ENCODE measurements at regions not wholly inside any gene's neighbourhood (a gene's known extent, or its start where the extent isn't known, plus 50 kb on each side); places are given as distances from the start of the nearest gene placed in this dataset.

- H3K9me2 ChIP-seq (ENCODE audit: insufficient read depth): no peaks in the 10 kb centered on the region
- H4K20me1 ChIP-seq (ENCODE audit: insufficient read depth): no peaks in the 10 kb centered on the region
- no peak overlapping the region for H3K4me2 ChIP-seq (ENCODE audit: unreplicated experiment)
- TF ChIP-seq EZH2 (IDR thresholded peaks at IDR 0.05; ENCODE audit: insufficient read depth, poor library complexity, severe bottlenecking): no peak
- no peak for TF ChIP-seq EZH2phosphoT487 (IDR thresholded peaks at IDR 0.05; ENCODE audit: insufficient read depth, low read depth)
- H3K9ac ChIP-seq: no peak overlapping the region
- no peaks in the 10 kb centered on the region for H3K27me3 ChIP-seq (replicated peaks; ENCODE audit: insufficient read depth)
- no peaks in the 10 kb centered on the region for H3K79me2 ChIP-seq (ENCODE audit: insufficient read depth)
- H3K27ac ChIP-seq: no peak overlapping the region
- 37 to 44% methylated on average over 5 of the region's 5 CpGs for WGBS, 2 experiments (ENCODE audit: low coverage in 1 of 2, low lambda C conversion rate in 2 of 2, missing lambda C conversion rate in 2 of 2)
- no peaks in the 10 kb centered on the region for H3F3A ChIP-seq (ENCODE audit: insufficient read depth)
- H3K4me3 ChIP-seq: no peak overlapping the region
- H3K36me3 ChIP-seq (ENCODE audit: low read depth): no peaks in the 10 kb centered on the region
- no peak for DNase-seq
- in situ Hi-C loops (cut with MboI): no loop called here
- H3K9me3 ChIP-seq (ENCODE audit: low read depth): no peaks in the 10 kb centered on the region
- no peak overlapping the region for H2AFZ ChIP-seq
- H3K4me1 ChIP-seq (ENCODE audit: insufficient read depth): no peaks in the 10 kb centered on the region
Observed at GRCh38 chr3:853489-853888, 239.3 kb upstream of the CNTN6 start.

DNA sequence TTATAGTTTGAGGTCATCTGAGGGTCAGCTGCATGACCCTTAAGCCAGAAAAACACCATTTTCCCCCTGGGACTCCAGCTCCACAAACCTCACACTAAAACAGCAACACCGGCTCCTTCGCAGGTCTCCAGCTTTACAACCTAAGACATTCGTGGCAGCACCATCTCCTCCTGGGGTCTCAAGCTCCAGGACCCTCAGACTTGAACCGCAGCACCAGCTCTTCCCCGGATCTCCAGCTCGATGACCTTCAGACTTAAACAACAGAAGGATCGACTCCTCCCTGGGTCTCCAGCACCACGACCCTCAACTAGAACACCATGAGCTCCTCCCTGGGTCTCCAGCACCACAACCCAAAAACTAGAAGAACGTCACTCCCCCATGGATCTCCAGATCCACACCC is 233.7 kb upstream of the CNTN6 start:
- no peaks in the 10 kb centered on the region for H4K20me1 ChIP-seq (ENCODE audit: insufficient read depth)
- H2AFZ ChIP-seq: no peak overlapping the region
- no peak overlapping the region for H3K9ac ChIP-seq
- no peak for DNase-seq
- no peaks in the 10 kb centered on the region for H3K36me3 ChIP-seq (ENCODE audit: low read depth)
- H3K9me2 ChIP-seq (ENCODE audit: insufficient read depth): no peaks in the 10 kb centered on the region
- no peak overlapping the region for H3K4me2 ChIP-seq (ENCODE audit: unreplicated experiment)
- no peaks in the 10 kb centered on the region for H3K9me3 ChIP-seq (ENCODE audit: low read depth)
- no peak overlapping the region for H3K4me3 ChIP-seq
- no peak overlapping the region for H3K27ac ChIP-seq
- H3K4me1 ChIP-seq (ENCODE audit: insufficient read depth): no peaks in the 10 kb centered on the region
- H3K79me2 ChIP-seq (ENCODE audit: insufficient read depth): no peaks in the 10 kb centered on the region
- TF ChIP-seq EZH2phosphoT487 (IDR thresholded peaks at IDR 0.05; ENCODE audit: insufficient read depth, low read depth) (no peak), EZH2 (IDR thresholded peaks at IDR 0.05; ENCODE audit: insufficient read depth, poor library complexity, severe bottlenecking) (no peak)
- no peaks in the 10 kb centered on the region for H3F3A ChIP-seq (ENCODE audit: insufficient read depth)
- H3K27me3 ChIP-seq (replicated peaks; ENCODE audit: insufficient read depth): no peaks in the 10 kb centered on the region
- WGBS, 2 experiments (ENCODE audit: low coverage in 1 of 2, low lambda C conversion rate in 2 of 2, missing lambda C conversion rate in 2 of 2): 46 to 61% methylated on average over 9 of the region's 9 CpGs
- in situ Hi-C loops (cut with MboI): no loop called here

GRCh38 chr3:861721-862120 is 231.1 kb upstream of the CNTN6 start:
- 29 to 47% methylated on average over 2 of the region's 2 CpGs for WGBS, 2 experiments (ENCODE audit: low coverage in 1 of 2, low lambda C conversion rate in 2 of 2, missing lambda C conversion rate in 2 of 2)

GRCh38 chr3:869269-869668 is 223.6 kb upstream of the CNTN6 start:
- no peak overlapping the region for H3K4me2 ChIP-seq (ENCODE audit: unreplicated experiment)
- no peaks in the 10 kb centered on the region for H3K9me2 ChIP-seq (ENCODE audit: insufficient read depth)
- H3K79me2 ChIP-seq (ENCODE audit: insufficient read depth): no peaks in the 10 kb centered on the region
- TF ChIP-seq EZH2 (IDR thresholded peaks at IDR 0.05; ENCODE audit: insufficient read depth, poor library complexity, severe bottlenecking) (no peak), EZH2phosphoT487 (IDR thresholded peaks at IDR 0.05; ENCODE audit: insufficient read depth, low read depth) (no peak)
- no peak overlapping the region for H3K4me3 ChIP-seq
- no peak for DNase-seq
- no peak overlapping the region for H3K27ac ChIP-seq
- no peaks in the 10 kb centered on the region for H4K20me1 ChIP-seq (ENCODE audit: insufficient read depth)
- in situ Hi-C loops (cut with MboI): no loop called here
- H3K9me3 ChIP-seq (ENCODE audit: low read depth): no peaks in the 10 kb centered on the region
- no peak overlapping the region for H2AFZ ChIP-seq
- no peak overlapping the region for H3K9ac ChIP-seq
- H3F3A ChIP-seq (ENCODE audit: insufficient read depth): no peaks in the 10 kb centered on the region
- H3K4me1 ChIP-seq (ENCODE audit: insufficient read depth): no peaks in the 10 kb centered on the region
- H3K36me3 ChIP-seq (ENCODE audit: low read depth): no peaks in the 10 kb centered on the region
- 8 to 14% methylated on average over 1 of the region's 1 CpG for WGBS, 2 experiments (ENCODE audit: low coverage in 1 of 2, low lambda C conversion rate in 2 of 2, missing lambda C conversion rate in 2 of 2)
- no peaks in the 10 kb centered on the region for H3K27me3 ChIP-seq (replicated peaks; ENCODE audit: insufficient read depth)

More at GRCh38 chr3:861721-862120, 231.1 kb upstream of the CNTN6 start:
- no peaks in the 10 kb centered on the region for H3K79me2 ChIP-seq (ENCODE audit: insufficient read depth)
- in situ Hi-C loops (cut with MboI): no loop called here
- H2AFZ ChIP-seq: no peak overlapping the region
- no peak for DNase-seq
- no peaks in the 10 kb centered on the region for H3K9me3 ChIP-seq (ENCODE audit: low read depth)
- H3K4me3 ChIP-seq: no peak overlapping the region
- no peaks in the 10 kb centered on the region for H4K20me1 ChIP-seq (ENCODE audit: insufficient read depth)
- H3K27me3 ChIP-seq (replicated peaks; ENCODE audit: insufficient read depth): no peaks in the 10 kb centered on the region
- no peak for TF ChIP-seq EZH2phosphoT487 (IDR thresholded peaks at IDR 0.05; ENCODE audit: insufficient read depth, low read depth)
- TF ChIP-seq EZH2 (IDR thresholded peaks at IDR 0.05; ENCODE audit: insufficient read depth, poor library complexity, severe bottlenecking): no peak
- no peaks in the 10 kb centered on the region for H3K4me1 ChIP-seq (ENCODE audit: insufficient read depth)
- H3K9ac ChIP-seq: no peak overlapping the region
- H3F3A ChIP-seq (ENCODE audit: insufficient read depth): no peaks in the 10 kb centered on the region
- no peaks in the 10 kb centered on the region for H3K9me2 ChIP-seq (ENCODE audit: insufficient read depth)
- H3K4me2 ChIP-seq (ENCODE audit: unreplicated experiment): no peak overlapping the region
- no peaks in the 10 kb centered on the region for H3K36me3 ChIP-seq (ENCODE audit: low read depth)
- H3K27ac ChIP-seq: no peak overlapping the region

- TF ChIP-seq EZH2 (IDR thresholded peaks at IDR 0.05; ENCODE audit: insufficient read depth, poor library complexity, severe bottlenecking) (no peak), EZH2phosphoT487 (IDR thresholded peaks at IDR 0.05; ENCODE audit: insufficient read depth, low read depth) (no peak)
- Histone ChIP-seq H3K9me2 (ENCODE audit: insufficient read depth) (no peaks in the 10 kb centered on the region), H3K27me3 (replicated peaks; ENCODE audit: insufficient read depth) (no peaks in the 10 kb centered on the region), H3F3A (ENCODE audit: insufficient read depth) (no peaks in the 10 kb centered on the region), H2AFZ (no peak overlapping the region), H3K79me2 (ENCODE audit: insufficient read depth) (no peaks in the 10 kb centered on the region), H4K20me1 (ENCODE audit: insufficient read depth) (no peaks in the 10 kb centered on the region), H3K4me2 (ENCODE audit: unreplicated experiment) (no peak overlapping the region), H3K27ac (no peak overlapping the region), H3K9me3 (ENCODE audit: low read depth) (no peaks in the 10 kb centered on the region), H3K4me3 (no peak overlapping the region), H3K36me3 (ENCODE audit: low read depth) (no peaks in the 10 kb centered on the region), H3K9ac (no peak overlapping the region), H3K4me1 (ENCODE audit: insufficient read depth) (no peaks in the 10 kb centered on the region)
- DNase-seq: no peak
- 0% methylated on average over 2 of the region's 2 CpGs for WGBS, 2 experiments (ENCODE audit: low coverage in 1 of 2, low lambda C conversion rate in 2 of 2, missing lambda C conversion rate in 2 of 2)
- in situ Hi-C loops (cut with MboI): no loop called here
Observed at GRCh38 chr3:869734-870133, 223.1 kb upstream of the CNTN6 start.
